VCaP (cell line): ENCODE measurements at regions not wholly inside any gene's neighbourhood (a gene's known extent, or its start where the extent isn't known, plus 50 kb on each side); places are given as distances from the start of the nearest gene placed in this dataset.
"Not testable (repeated sequence)": the region's sequence is repeated elsewhere in the genome, so short reads cannot be mapped to it uniquely, and the experiment has no call there.

ENCODE experiments used
- H3K27ac ChIP-seq: fragments of 450-650 bp; 2 replicates; pipeline ENCODE4 v1.5.1; 2017
- TF ChIP-seq, protein P1 (sequence below): fragments of 450-650 bp; conservative IDR thresholded peaks from 2 replicates; pipeline ENCODE4 v1.5.1; 2017; ENCODE audit warnings: mild to moderate bottlenecking, moderate library complexity

DNA sequence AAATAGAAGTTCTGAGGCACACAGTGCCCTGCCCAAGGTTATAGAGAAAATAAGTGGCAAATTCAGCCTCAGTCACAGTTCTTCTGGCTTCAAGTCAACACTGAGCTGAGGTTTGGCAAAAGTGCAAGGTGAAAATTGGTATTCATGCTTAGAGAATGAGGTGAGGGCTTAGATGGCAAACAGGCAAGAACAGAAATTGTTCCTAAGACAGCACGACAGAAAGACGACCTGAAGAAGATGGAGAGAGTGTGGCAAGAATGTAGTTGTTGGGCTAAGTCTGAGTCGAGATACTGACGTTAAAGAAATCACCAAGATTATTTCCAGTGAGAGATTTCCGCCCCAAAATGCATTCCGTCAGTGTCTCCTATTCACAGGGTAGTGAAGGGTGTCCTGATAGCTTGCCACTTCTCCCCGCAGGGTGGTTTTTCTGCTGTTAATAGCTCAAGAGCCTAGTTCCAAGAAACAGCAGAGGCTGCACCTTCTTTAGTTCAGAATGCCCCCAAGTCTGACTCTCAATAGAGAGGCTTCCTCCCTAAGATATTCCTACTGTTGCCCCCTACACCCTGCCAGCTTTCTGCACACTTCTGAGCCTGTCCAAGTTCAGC is 260.8 kb upstream of the AMIGO2 start:
- TF ChIP-seq, protein P1, sequence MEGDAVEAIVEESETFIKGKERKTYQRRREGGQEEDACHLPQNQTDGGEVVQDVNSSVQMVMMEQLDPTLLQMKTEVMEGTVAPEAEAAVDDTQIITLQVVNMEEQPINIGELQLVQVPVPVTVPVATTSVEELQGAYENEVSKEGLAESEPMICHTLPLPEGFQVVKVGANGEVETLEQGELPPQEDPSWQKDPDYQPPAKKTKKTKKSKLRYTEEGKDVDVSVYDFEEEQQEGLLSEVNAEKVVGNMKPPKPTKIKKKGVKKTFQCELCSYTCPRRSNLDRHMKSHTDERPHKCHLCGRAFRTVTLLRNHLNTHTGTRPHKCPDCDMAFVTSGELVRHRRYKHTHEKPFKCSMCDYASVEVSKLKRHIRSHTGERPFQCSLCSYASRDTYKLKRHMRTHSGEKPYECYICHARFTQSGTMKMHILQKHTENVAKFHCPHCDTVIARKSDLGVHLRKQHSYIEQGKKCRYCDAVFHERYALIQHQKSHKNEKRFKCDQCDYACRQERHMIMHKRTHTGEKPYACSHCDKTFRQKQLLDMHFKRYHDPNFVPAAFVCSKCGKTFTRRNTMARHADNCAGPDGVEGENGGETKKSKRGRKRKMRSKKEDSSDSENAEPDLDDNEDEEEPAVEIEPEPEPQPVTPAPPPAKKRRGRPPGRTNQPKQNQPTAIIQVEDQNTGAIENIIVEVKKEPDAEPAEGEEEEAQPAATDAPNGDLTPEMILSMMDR = no peak
- H3K27ac ChIP-seq = no peak overlapping the region

GRCh38 chr12:47337581-47337980 is 257.8 kb upstream of the AMIGO2 start:
- H3K27ac ChIP-seq = no peak overlapping the region
- TF ChIP-seq, protein P1 = no peak

- H3K27ac ChIP-seq = not testable (repeated sequence)
These were observed 253.6 kb upstream of the AMIGO2 start for GRCh38 chr12:47333271-47333858.

DNA sequence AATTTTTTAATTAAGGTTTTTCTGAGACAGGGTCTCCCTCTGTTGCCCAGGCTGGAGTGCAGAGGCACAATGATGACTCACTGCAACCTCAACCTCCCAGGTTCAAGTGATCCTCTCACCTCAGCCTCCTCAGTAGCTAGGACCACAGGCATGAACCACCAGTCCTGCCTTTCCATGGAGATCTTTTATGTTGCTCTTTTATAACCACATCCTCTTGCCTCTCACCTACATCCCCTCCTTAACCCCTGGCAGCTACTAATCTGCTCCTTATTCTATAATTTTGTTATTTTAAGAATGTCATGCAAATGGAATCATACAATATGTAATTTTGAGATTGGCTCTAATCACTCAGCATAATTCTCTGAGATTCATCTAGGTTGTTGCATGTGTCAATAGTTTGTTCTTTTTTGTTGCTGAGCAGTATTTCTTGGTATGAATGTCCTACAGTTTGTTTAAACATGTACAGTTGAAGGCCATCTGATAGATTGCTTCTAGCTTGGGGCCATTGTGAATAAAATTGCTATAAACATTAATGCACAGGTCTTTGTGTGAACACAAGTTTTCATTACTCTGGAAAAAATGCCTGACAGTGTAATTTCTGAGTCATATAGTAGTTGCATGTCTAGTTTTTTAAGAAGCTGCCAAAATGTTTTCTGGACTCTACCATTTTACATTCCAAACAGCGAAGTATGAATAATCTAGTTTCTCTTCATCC is 249.2 kb upstream of the AMIGO2 start:
- no peak overlapping the region for H3K27ac ChIP-seq
- TF ChIP-seq, protein P1 = no peak

GRCh38 chr12:47326190-47326589 is 246.4 kb upstream of the AMIGO2 start:
- no peak overlapping the region for H3K27ac ChIP-seq
- TF ChIP-seq, protein P1 = no peak

GRCh38 chr12:47323802-47324201 is 244.0 kb upstream of the AMIGO2 start:
- no peak overlapping the region for H3K27ac ChIP-seq
- TF ChIP-seq, protein P1 = no peak

- TF ChIP-seq, protein P1 = no peak
- H3K27ac ChIP-seq = no peak overlapping the region
These were observed 241.7 kb upstream of the AMIGO2 start for GRCh38 chr12:47321436-47321835.

- no peak overlapping the region for H3K27ac ChIP-seq
- TF ChIP-seq, protein P1 = no peak
These were observed 240.0 kb upstream of the AMIGO2 start for GRCh38 chr12:47319746-47320145.
